Peyer's patch (tissue), 4 donors: ENCODE measurements at regions not wholly inside any gene's neighbourhood (a gene's known extent, or its start where the extent isn't known, plus 50 kb on each side); places are given as distances from the start of the nearest gene placed in this dataset.
A peak's percentile ranks its signal among the peaks of the same experiment; 100 is the strongest.

Experiments used
- DNase-seq, 3 donors: peaks; one replicate each; pipeline ENCODE4 v3.0.0-alpha.2; 2017 to 2019
- H3K27ac ChIP-seq, 4 donors: fragments of 200-600 bp; sonication (generic); one replicate each; pipeline ENCODE4 v1.5.1; 2016 to 2019
- H3K27me3 ChIP-seq, 2 donors: fragments of 200-600 bp; sonication (generic); one replicate each; pipeline ENCODE4 v1.5.1; 2019
- H3K36me3 ChIP-seq, 3 donors: fragments of 200-600 bp; sonication (generic); one replicate each; pipeline ENCODE4 v1.5.1; 2016 to 2019
- H3K4me1 ChIP-seq, 4 donors: fragments of 200-600 bp; sonication (generic); one replicate each; pipeline ENCODE4 v1.5.1; 2016 to 2019
- H3K4me3 ChIP-seq, 4 donors: fragments of 200-600 bp; sonication (generic); 1 replicate in 3 of 4; 2 replicates in 1 of 4; pipeline ENCODE4 v1.5.1; 2016 to 2019; ENCODE audit warnings: mild to moderate bottlenecking in 1 of 4
- H3K9me3 ChIP-seq, 4 donors: fragments of 200-600 bp; sonication (generic); one replicate each; pipeline ENCODE4 v1.5.1; 2016 to 2019; ENCODE audit warnings: mild to moderate bottlenecking in 1 of 4
- CTCF ChIP-seq, 6 experiments: fragments of 450-650 bp in 4 of 6; fragments of 200-600 bp in 2 of 6; sonication (generic) in 1 of 6; IDR thresholded peaks; one replicate each; pipeline ENCODE4 v1.5.1; 2017 to 2019; ENCODE audit warnings: antibody characterized with exemption in 6 of 6, mild to moderate bottlenecking in 3 of 6, moderate library complexity in 1 of 6
- POLR2A ChIP-seq, 2 donors: fragments of 450-650 bp; IDR thresholded peaks; one replicate each; pipeline ENCODE4 v1.5.1; 2017; ENCODE audit warnings: antibody characterized with exemption in 2 of 2, mild to moderate bottlenecking in 2 of 2, moderate library complexity in 2 of 2

- no peaks in the 10 kb centered on the region for H3K36me3 ChIP-seq
- no peak for DNase-seq
- H3K4me3 ChIP-seq: no peak overlapping the region
- TF ChIP-seq CTCF (IDR thresholded peaks at IDR 0.05) (no peak), POLR2A (IDR thresholded peaks at IDR 0.05) (no peak)
- H3K4me1 ChIP-seq: no peaks in the 10 kb centered on the region
- H3K27me3 ChIP-seq: no peaks in the 10 kb centered on the region
- H3K27ac ChIP-seq: no peak overlapping the region
- H3K9me3 ChIP-seq: no peaks in the 10 kb centered on the region
These were observed 451.2 kb upstream of the TLE4 start for GRCh38 chr9:79120533-79120932.

- no peak overlapping the region for H3K27ac ChIP-seq
- no peak overlapping the region for H3K4me3 ChIP-seq
- TF ChIP-seq POLR2A (IDR thresholded peaks at IDR 0.05): no peak
- no peak for TF ChIP-seq CTCF (IDR thresholded peaks at IDR 0.05)
- no peaks in the 10 kb centered on the region for H3K27me3 ChIP-seq
- H3K36me3 ChIP-seq: no peaks in the 10 kb centered on the region
- no peak for DNase-seq
- H3K9me3 ChIP-seq: no peaks in the 10 kb centered on the region
- no peaks in the 10 kb centered on the region for H3K4me1 ChIP-seq
These were observed 450.8 kb upstream of the TLE4 start for GRCh38 chr9:79120941-79121340.

- no peaks in the 10 kb centered on the region for H3K36me3 ChIP-seq
- H3K27ac ChIP-seq: no peak overlapping the region
- H3K4me1 ChIP-seq: no peaks in the 10 kb centered on the region
- no peak overlapping the region for H3K4me3 ChIP-seq
- no peaks in the 10 kb centered on the region for H3K9me3 ChIP-seq
- no peaks in the 10 kb centered on the region for H3K27me3 ChIP-seq
- DNase-seq: no peak
- TF ChIP-seq CTCF (IDR thresholded peaks at IDR 0.05) (no peak), POLR2A (IDR thresholded peaks at IDR 0.05) (no peak)
These were observed 448.4 kb upstream of the TLE4 start for GRCh38 chr9:79123415-79123814.

GRCh38 chr9:79127661-79128060 lies 444.1 kb upstream of the TLE4 start:
- H3K27ac ChIP-seq: no peak overlapping the region
- no peaks in the 10 kb centered on the region for H3K9me3 ChIP-seq
- H3K4me1 ChIP-seq: no peaks in the 10 kb centered on the region
- DNase-seq: no peak
- H3K27me3 ChIP-seq: no peaks in the 10 kb centered on the region
- TF ChIP-seq POLR2A (IDR thresholded peaks at IDR 0.05) (no peak), CTCF (IDR thresholded peaks at IDR 0.05) (no peak)
- no peaks in the 10 kb centered on the region for H3K36me3 ChIP-seq
- H3K4me3 ChIP-seq: no peak overlapping the region

GRCh38 chr9:79129865-79130480 lies 441.8 kb upstream of the TLE4 start:
- TF ChIP-seq CTCF (IDR thresholded peaks at IDR 0.05) (peak in 4 of 6 experiments; percentile 37 to 53 (median 50)), POLR2A (IDR thresholded peaks at IDR 0.05) (no peak)
- H3K27me3 ChIP-seq: no peaks in the 10 kb centered on the region
- DNase-seq: peak in 1 of 3 donors; percentile 49
- H3K9me3 ChIP-seq: no peaks in the 10 kb centered on the region
- no peaks in the 10 kb centered on the region for H3K36me3 ChIP-seq
- no peaks in the 10 kb centered on the region for H3K4me1 ChIP-seq
- H3K4me3 ChIP-seq: no peak overlapping the region
- no peak overlapping the region for H3K27ac ChIP-seq
